Adrenal gland (tissue), 9 donors: ENCODE measurements at regions not wholly inside any gene's neighbourhood (a gene's known extent, or its start where the extent isn't known, plus 50 kb on each side); places are given as distances from the start of the nearest gene placed in this dataset.

ENCODE experiments used
- DNase-seq, 7 donors: peaks; one replicate each; pipeline ENCODE4 v3.0.0-alpha.2; 2019 to 2020
- H3K27ac ChIP-seq, 5 donors: fragments of 200-600 bp; sonication (generic) in 4 of 5; 1 replicate in 3 of 5; 2 replicates in 2 of 5; pipeline versions ENCODE4 v1.5.1 to v1.8.0; 2016 to 2020; ENCODE audit warnings: mild to moderate bottlenecking in 1 of 5
- H3K27me3 ChIP-seq: fragments of 200-600 bp; 2 replicates; pipeline ENCODE4 v1.8.0; 2021
- H3K36me3 ChIP-seq, 2 donors: fragments of 200-600 bp; replicated peaks in 1 of 2; 1 replicate in 1 of 2; 2 replicates in 1 of 2; pipeline versions ENCODE4 v1.5.1 to v1.8.0; 2018 to 2022
- H3K4me1 ChIP-seq, 2 donors: fragments of 200-600 bp; replicated peaks in 1 of 2; 1 replicate in 1 of 2; 2 replicates in 1 of 2; pipeline versions ENCODE4 v1.5.1 to v1.8.0; 2018 to 2021
- H3K4me3 ChIP-seq, 4 donors: fragments of 200-600 bp; sonication (generic) in 3 of 4; one replicate each; pipeline ENCODE4 v1.5.1; 2016 to 2018
- H3K9me3 ChIP-seq, 3 donors: fragments of 200-600 bp; sonication (generic) in 1 of 3; replicated peaks in 1 of 3; 1 replicate in 2 of 3; 2 replicates in 1 of 3; pipeline versions ENCODE4 v1.5.1 to v1.8.0; 2016 to 2021
- POLR2A ChIP-seq, 2 donors: fragments of 450-650 bp; IDR thresholded peaks; one replicate each; pipeline ENCODE4 v1.6.1; 2017; ENCODE audit warnings: antibody characterized with exemption in 2 of 2, mild to moderate bottlenecking in 2 of 2, moderate library complexity in 1 of 2
- WGBS, 4 donors: extraction: QIAGEN DNeasy Blood & Tissue Kit in 2 of 4; methylation state at CpG; one replicate each; pipeline versions ENCODE4 v1.1.5 to v1.1.7; 2013 to 2017; 5-methylcytosine and 5-hydroxymethylcytosine counted together
- intact Hi-C, 2 donors: fragments of 100-400 bp; cut with DNase I; formaldehyde crosslinking; loops; one replicate each; pipeline versions ENCODE4 v1.14.1 to v1.15.0; 2022 to 2023
- TF ChIP-seq, protein P1 (sequence below), 6 experiments: fragments of 450-650 bp in 4 of 6; fragments of 200-600 bp in 2 of 6; sonication (generic) in 1 of 6; IDR thresholded peaks; 1 replicate in 5 of 6; 2 replicates in 1 of 6; pipeline versions ENCODE4 v1.5.1 to v1.8.0; 2016 to 2021; ENCODE audit warnings: antibody characterized with exemption in 6 of 6, mild to moderate bottlenecking in 2 of 6, moderate library complexity in 1 of 6
- donor health status: healthy with polysubstance abuse.
- donor health status: Bipolar disorder and iron deficiency.
- donor health status: DM: yes; HTN: yes; CAD: no.
- donor health status: DM: no; HTN: no; CAD: no.
- donor health status: DM: no; HTN: no; CAD: no.

DNA sequence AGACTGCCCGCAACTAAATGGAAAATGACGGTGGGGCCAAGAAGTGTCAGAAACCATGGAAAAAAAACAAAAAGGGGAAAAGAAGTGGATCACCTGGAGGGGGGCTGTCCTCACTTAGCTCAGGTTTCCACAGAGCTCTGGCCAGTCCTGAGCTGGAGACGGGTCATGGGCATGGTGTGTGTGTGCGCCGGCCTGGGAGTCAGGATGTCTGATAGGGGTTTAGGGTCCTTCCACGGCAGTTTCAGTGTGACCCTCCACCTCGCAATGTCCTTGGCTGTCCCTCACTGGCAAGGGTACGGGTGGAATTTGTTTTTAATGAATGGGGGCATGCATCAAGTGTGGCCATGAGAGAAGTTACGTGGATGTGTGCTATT, 133.2 kb upstream of the MEIS1 start:
- Histone ChIP-seq H3K36me3 (no peaks in the 10 kb centered on the region), H3K4me3 (no peak overlapping the region), H3K9me3 (no peaks in the 10 kb centered on the region), H3K27ac (no peak overlapping the region), H3K4me1 (no peaks in the 10 kb centered on the region), H3K27me3 (no peaks in the 10 kb centered on the region)
- intact Hi-C loops, result no loop called here
- no peak for DNase-seq
- TF ChIP-seq POLR2A (IDR thresholded peaks at IDR 0.05), result no peak
- TF ChIP-seq, protein P1, sequence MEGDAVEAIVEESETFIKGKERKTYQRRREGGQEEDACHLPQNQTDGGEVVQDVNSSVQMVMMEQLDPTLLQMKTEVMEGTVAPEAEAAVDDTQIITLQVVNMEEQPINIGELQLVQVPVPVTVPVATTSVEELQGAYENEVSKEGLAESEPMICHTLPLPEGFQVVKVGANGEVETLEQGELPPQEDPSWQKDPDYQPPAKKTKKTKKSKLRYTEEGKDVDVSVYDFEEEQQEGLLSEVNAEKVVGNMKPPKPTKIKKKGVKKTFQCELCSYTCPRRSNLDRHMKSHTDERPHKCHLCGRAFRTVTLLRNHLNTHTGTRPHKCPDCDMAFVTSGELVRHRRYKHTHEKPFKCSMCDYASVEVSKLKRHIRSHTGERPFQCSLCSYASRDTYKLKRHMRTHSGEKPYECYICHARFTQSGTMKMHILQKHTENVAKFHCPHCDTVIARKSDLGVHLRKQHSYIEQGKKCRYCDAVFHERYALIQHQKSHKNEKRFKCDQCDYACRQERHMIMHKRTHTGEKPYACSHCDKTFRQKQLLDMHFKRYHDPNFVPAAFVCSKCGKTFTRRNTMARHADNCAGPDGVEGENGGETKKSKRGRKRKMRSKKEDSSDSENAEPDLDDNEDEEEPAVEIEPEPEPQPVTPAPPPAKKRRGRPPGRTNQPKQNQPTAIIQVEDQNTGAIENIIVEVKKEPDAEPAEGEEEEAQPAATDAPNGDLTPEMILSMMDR (IDR thresholded peaks at IDR 0.05), result no peak
- 66 to 77% (median 74%) methylated on average over 9 of the region's 9 CpGs for WGBS, 4 donors

DNA sequence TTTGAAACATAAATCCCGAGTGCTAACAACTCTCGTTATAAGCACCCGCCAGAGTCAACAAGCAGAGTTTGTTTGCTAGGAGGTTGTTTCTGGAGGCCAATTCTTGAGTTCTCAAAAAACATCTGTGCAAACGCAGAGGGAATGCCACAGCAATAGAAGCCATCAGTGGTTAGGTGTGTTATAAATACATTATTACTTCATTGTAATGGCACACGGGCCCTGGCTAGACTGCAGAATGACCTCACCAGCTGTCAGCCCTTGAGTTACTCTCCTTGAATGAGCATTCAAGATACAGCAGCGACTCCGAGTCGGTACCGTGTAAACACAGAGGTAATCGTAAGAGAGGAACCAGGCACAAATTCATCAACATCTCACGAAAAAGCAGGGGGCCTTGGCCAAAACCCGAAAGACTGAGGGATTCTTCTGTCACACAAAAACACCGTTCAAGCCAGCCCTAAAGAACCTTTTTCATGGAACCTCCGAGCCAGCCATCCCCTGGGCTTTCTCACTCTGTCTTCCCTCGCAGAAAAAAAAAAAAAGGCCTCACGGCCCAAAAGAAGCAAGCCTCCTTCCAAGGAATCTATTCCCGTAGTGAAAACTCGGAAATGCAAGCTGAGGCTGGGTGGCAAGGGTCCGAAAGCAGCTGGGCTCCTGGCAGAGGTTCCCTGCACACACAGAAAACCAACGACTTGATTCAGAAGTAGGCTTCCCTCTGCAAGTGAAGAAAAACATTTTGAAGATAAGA, 133.7 kb upstream of the MEIS1 start:
- no peaks in the 10 kb centered on the region for H3K4me1 ChIP-seq
- no peak for TF ChIP-seq POLR2A (IDR thresholded peaks at IDR 0.05)
- TF ChIP-seq, protein P1 (IDR thresholded peaks at IDR 0.05), result no peak
- WGBS, 4 donors, result 53 to 59% (median 54%) methylated on average over 20 of the region's 20 CpGs
- no peaks in the 10 kb centered on the region for H3K27me3 ChIP-seq
- no peaks in the 10 kb centered on the region for H3K36me3 ChIP-seq
- no peak for DNase-seq
- H3K4me3 ChIP-seq, result no peak overlapping the region
- H3K27ac ChIP-seq, result no peak overlapping the region
- H3K9me3 ChIP-seq, result no peaks in the 10 kb centered on the region
- intact Hi-C loops, result no loop called here

DNA sequence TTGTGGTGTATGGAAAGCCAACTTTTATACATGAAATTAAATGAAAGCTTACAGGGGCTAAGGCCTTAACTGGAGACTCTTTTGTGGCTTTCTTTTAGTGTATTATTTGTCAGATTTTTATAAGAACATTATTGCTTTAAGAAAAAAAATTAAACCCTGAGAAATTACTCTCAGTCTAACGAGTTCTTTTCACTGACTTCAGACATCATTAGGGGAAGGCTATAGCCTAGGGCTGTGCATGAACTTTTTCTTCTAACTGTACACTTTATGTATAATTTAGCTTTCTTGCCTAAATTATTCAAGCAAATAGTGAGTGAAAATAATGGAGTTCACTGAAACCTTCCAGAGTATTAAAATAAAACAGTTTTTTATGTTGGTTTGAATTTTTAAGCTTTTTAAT, 151.1 kb upstream of the MEIS1 start:
- Histone ChIP-seq H3K27ac (no peak overlapping the region), H3K36me3 (no peaks in the 10 kb centered on the region)
- no peak for DNase-seq

DNA sequence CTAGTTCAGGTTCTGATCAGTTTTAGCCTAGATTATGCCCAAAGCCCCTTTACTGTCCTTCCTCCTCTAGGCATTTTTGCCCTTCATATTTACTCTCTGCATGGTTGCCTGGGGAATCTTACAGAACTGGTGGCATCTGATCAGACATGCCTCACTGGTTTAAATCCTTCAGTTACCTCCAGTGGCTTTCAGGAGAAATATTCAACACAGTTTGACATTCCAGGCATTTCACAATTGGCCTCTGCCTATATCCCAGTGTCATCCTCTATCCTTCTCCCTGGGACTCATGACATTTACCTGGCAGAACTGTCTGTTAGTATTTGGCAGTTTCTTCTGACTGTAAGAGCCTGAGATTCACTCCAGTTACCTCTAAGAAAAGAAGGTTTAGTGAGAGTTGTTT, 152.9 kb upstream of the MEIS1 start:
- Histone ChIP-seq H3K4me3 (no peak overlapping the region), H3K9me3 (no peaks in the 10 kb centered on the region), H3K4me1 (no peaks in the 10 kb centered on the region), H3K27me3 (no peaks in the 10 kb centered on the region), H3K36me3 (no peaks in the 10 kb centered on the region), H3K27ac (no peak overlapping the region)
- intact Hi-C loops, result no loop called here
- no peak for TF ChIP-seq POLR2A (IDR thresholded peaks at IDR 0.05)
- TF ChIP-seq, protein P1 (IDR thresholded peaks at IDR 0.05), result no peak
- DNase-seq, result no peak

More for the DNA sequence above, 151.1 kb upstream of the MEIS1 start:
- Histone ChIP-seq H3K4me3 (no peak overlapping the region), H3K9me3 (no peaks in the 10 kb centered on the region), H3K4me1 (no peaks in the 10 kb centered on the region), H3K27me3 (no peaks in the 10 kb centered on the region)
- 60 to 86% (median 76%) methylated on average over 1 of the region's 1 CpG for WGBS, 4 donors
- intact Hi-C loops, result no loop called here
- TF ChIP-seq, protein P1 (IDR thresholded peaks at IDR 0.05), result no peak
- TF ChIP-seq POLR2A (IDR thresholded peaks at IDR 0.05), result no peak
